K562 (cell line): ENCODE measurements at regions not wholly inside any gene's neighbourhood (a gene's known extent, or its start where the extent isn't known, plus 50 kb on each side); places are given as distances from the start of the nearest gene placed in this dataset.

ENCODE experiments used
- CCNT2 ChIP-seq: IDR thresholded peaks from 2 replicates; pipeline ENCODE4 v1.6.1; 2011; ENCODE audit warnings: borderline replicate concordance, low read depth, mild to moderate bottlenecking, moderate library complexity, mixed read lengths, low read length; ENCODE audit not compliant: insufficient read length; ENCODE audit errors: extremely low read depth
- CREB5 ChIP-seq: fragments of 250-450 bp; sonication (Bioruptor Pico); IDR thresholded peaks from 2 replicates; pipeline ENCODE4 v1.5.0; 2020; ENCODE audit warnings: mild to moderate bottlenecking
- CTCF ChIP-seq, 3 experiments: IDR thresholded peaks in 2 of 3; conservative IDR thresholded peaks in 1 of 3; 2 replicates each; pipeline ENCODE4 v1.5.1; 2011 to 2012; ENCODE audit warnings: low read length in 3 of 3, mild to moderate bottlenecking in 3 of 3, control low read depth in 2 of 3, improper control_type of control experiment in 1 of 3, inconsistent platforms in 1 of 3, low read depth in 1 of 3, mixed read lengths in 1 of 3, moderate library complexity in 1 of 3; ENCODE audit not compliant: insufficient read depth in 2 of 3
- DACH1 ChIP-seq: fragments of 450-650 bp; IDR thresholded peaks from 2 replicates; pipeline ENCODE4 v1.6.1; 2018; ENCODE audit not compliant: partially characterized antibody
- HBP1 ChIP-seq: fragments of 450-650 bp; formaldehyde crosslinking; IDR thresholded peaks from 2 replicates; pipeline ENCODE4 v1.4.0; 2022; ENCODE audit warnings: missing genetic modification characterization
- HDAC3 ChIP-seq: fragments of 450-650 bp; IDR thresholded peaks from 2 replicates; pipeline ENCODE4 v1.6.1; 2018; ENCODE audit warnings: borderline replicate concordance, mild to moderate bottlenecking, moderate library complexity; ENCODE audit not compliant: partially characterized antibody
- HOMEZ ChIP-seq: fragments of 250-450 bp; sonication (Bioruptor Pico); IDR thresholded peaks from 2 replicates; pipeline ENCODE4 v1.4.0; 2020; ENCODE audit warnings: mild to moderate bottlenecking, moderate library complexity
- MYNN ChIP-seq, 2 experiments: sonication (generic); formaldehyde crosslinking in 1 of 2; IDR thresholded peaks; 2 replicates each; pipeline versions ENCODE4 v1.5.0 to v1.6.1; 2016 to 2020; ENCODE audit warnings: antibody characterized with exemption in 1 of 2, missing genetic modification reagents in 1 of 2
- NONO ChIP-seq, 2 experiments: fragments of 200-400 bp in 1 of 2; fragments of 450-650 bp in 1 of 2; formaldehyde crosslinking in 1 of 2; IDR thresholded peaks; 2 replicates each; pipeline ENCODE4 v1.6.1; 2017; ENCODE audit warnings: low read depth in 2 of 2, mild to moderate bottlenecking in 2 of 2, moderate library complexity in 2 of 2, low read length in 1 of 2
- PCBP2 ChIP-seq: fragments of 200-400 bp; formaldehyde crosslinking; IDR thresholded peaks from 2 replicates; pipeline ENCODE4 v1.6.1; 2018; ENCODE audit warnings: low read length, low read depth, mild to moderate bottlenecking, moderate library complexity; ENCODE audit not compliant: poor library complexity, severe bottlenecking
- PHF20 ChIP-seq: fragments of 450-650 bp; IDR thresholded peaks from 2 replicates; pipeline ENCODE4 v1.6.1; 2018; ENCODE audit not compliant: partially characterized antibody
- STAG1 ChIP-seq: sonication (generic); formaldehyde crosslinking; IDR thresholded peaks from 2 replicates; pipeline ENCODE4 v1.5.0; 2020; ENCODE audit warnings: missing genetic modification reagents, borderline replicate concordance
- TAF7 ChIP-seq: fragments of 450-650 bp; IDR thresholded peaks from 2 replicates; pipeline ENCODE4 v1.6.1; 2016; ENCODE audit warnings: missing genetic modification characterization, missing compliant biosample characterization
- TGIF2 ChIP-seq: sonication (generic); formaldehyde crosslinking; IDR thresholded peaks from 2 replicates; pipeline ENCODE4 v1.8.1; 2022; ENCODE audit warnings: mild to moderate bottlenecking, missing genetic modification reagents, moderate library complexity
- ZBTB49 ChIP-seq: sonication (generic); formaldehyde crosslinking; IDR thresholded peaks from 2 replicates; pipeline ENCODE4 v1.8.0; 2022; ENCODE audit warnings: missing genetic modification reagents, mild to moderate bottlenecking, borderline replicate concordance
- ZNF143 ChIP-seq: sonication (generic); formaldehyde crosslinking; IDR thresholded peaks from 2 replicates; pipeline ENCODE4 v1.9.0; 2022; ENCODE audit warnings: mild to moderate bottlenecking, missing genetic modification reagents
- ZNF212 ChIP-seq: fragments of 450-650 bp; formaldehyde crosslinking; IDR thresholded peaks from 2 replicates; pipeline ENCODE4 v1.4.0; 2020; ENCODE audit warnings: mild to moderate bottlenecking
- ZZZ3 ChIP-seq: fragments of 450-650 bp; IDR thresholded peaks from 2 replicates; pipeline ENCODE4 v1.6.1; 2016; ENCODE audit warnings: antibody characterized with exemption, mild to moderate bottlenecking, moderate library complexity

- TF ChIP-seq CREB5 (no peak), PCBP2 (no peak), STAG1 (CRISPR knock-in tag) (no peak), ZZZ3 (no peak), ZNF212 (no peak), TAF7 (tag) (no peak), HOMEZ (CRISPR knock-in tag) (no peak), PHF20 (peak; percentile 35), DACH1 (no peak), MYNN (IDR thresholded peaks at IDR 0.05) (no peak), MYNN (CRISPR knock-in tag; IDR thresholded peaks at IDR 0.05) (no peak), HDAC3 (peak; percentile 72), HBP1 (0 out of 2 replicates have a peak, but pooled peaks have one; percentile 15), ZNF143 (CRISPR knock-in tag) (no peak), TGIF2 (CRISPR knock-in tag) (no peak), CTCF (IDR thresholded peaks at IDR 0.05 in 2 of 3, conservative IDR thresholded peaks at IDR 0.05 in 1 of 3; ENCODE audit: insufficient read depth in 2 of 3, low read depth in 1 of 3, low read length in 3 of 3) (no peak), ZBTB49 (no peak), NONO (IDR thresholded peaks at IDR 0.05; ENCODE audit: low read depth in 2 of 2, low read length in 1 of 2) (no peak), CCNT2 (peak; percentile 47)
Measured at GRCh38 chr7:18177815-18178660, 150.4 kb upstream of the PRPS1L1 start (continued).
